GM23248 (cell line): ENCODE measurements at regions not wholly inside any gene's neighbourhood (a gene's known extent, or its start where the extent isn't known, plus 50 kb on each side); places are given as distances from the start of the nearest gene placed in this dataset.

Experiments used
- EZH2 ChIP-seq: fragments of 200-600 bp; sonication (generic); IDR thresholded peaks from 2 replicates; pipeline ENCODE4 v1.6.1; 2018; ENCODE audit warnings: antibody characterized with exemption, mild to moderate bottlenecking; ENCODE audit not compliant: insufficient read depth, poor library complexity, severe bottlenecking
- EZH2phosphoT487 ChIP-seq: fragments of 200-600 bp; sonication (generic); IDR thresholded peaks from 2 replicates; pipeline ENCODE4 v1.6.1; 2018; ENCODE audit warnings: antibody characterized with exemption, moderate library complexity, mild to moderate bottlenecking, low read depth; ENCODE audit not compliant: insufficient read depth

DNA sequence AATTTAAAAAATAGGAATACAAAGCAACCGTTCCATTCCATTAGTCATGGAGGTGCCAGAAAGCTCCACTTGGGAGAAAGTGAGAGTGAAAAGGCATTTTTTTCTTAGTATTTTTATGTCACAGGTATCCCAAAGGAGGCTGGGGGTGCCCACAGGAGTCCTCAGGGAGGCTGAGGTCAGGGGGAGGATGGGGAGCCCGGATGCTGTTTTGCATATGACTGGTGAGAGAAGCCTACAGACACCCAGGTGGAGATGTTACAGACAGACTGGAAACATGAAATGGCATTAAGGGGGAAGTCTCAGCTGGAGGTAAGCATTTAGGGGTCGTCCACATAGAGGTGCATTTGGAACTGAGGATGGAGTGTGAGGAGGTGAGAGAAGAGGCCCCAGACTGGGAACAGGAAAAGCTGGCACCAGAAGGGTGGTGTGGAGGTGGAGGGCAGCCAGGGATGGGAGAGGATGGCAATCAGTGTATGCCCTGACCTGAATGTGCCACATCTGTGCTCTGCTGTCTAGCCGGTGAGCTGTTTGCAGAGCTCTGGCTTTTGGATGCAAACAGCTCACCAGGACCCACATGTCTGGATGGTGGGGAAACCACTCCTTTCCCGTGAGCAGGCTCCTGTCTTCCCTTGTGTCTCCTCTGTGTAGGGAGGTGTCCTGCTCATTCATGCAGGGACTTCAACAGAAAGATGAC, 101.1 kb downstream of the RAMP3 start:
- TF ChIP-seq EZH2, result no peak
- no peak for TF ChIP-seq EZH2phosphoT487
